ENCODE measurements at regions not wholly inside any gene's neighbourhood (a gene's known extent, or its start where the extent isn't known, plus 50 kb on each side); places are given as distances from the start of the nearest gene placed in this dataset.

DNA sequence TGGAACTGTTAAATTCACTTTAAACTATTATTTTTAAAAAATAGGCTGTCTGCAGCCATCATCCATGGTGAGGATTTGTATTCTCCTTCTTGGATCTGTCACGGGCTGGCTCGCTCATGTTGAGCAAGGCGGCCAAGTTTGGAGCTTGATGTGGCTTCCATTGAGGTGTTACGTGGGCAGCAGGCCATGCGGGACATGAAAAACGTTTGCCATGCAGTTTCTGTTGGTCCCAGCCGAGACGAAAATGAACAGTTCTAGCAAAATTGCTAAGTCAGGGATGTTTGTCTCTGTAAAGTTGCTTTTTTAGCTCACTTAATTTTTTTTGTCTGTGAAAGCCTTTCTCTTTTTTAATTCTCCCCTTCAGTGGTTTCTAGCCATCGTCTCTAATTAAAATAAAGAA lies 70.2 kb upstream of the MGAT5 start:
- no peak overlapping the region for H2BK15ac ChIP-seq (ENCODE audit: low read depth, low read length)
- DNase-seq, result no peak
- BruUV-seq (replicated peaks), result no TSS peak
- CTCF ChIA-PET, result no interaction called here
- H3K9ac ChIP-seq (ENCODE audit: low read depth, low read length), result no peak overlapping the region
- H2AK9ac ChIP-seq (replicated peaks; ENCODE audit: low read depth, low read length, poor library complexity), result no peak overlapping the region
- H2AK5ac ChIP-seq (ENCODE audit: low read depth, low read length), result no peak overlapping the region
- no peak overlapping the region for H3K4me2 ChIP-seq (ENCODE audit: low read depth, low read length)
- no peaks in the 10 kb centered on the region for H3K9me3 ChIP-seq (ENCODE audit: control insufficient read depth, insufficient read depth, low read length)
- peaks cover 82% of the 10 kb centered on the region for H4K20me1 ChIP-seq (ENCODE audit: insufficient read depth, low read length)
- H3K18ac ChIP-seq (ENCODE audit: low read depth, low read length), result no peak overlapping the region
- no peak overlapping the region for H2AFZ ChIP-seq (replicated peaks; ENCODE audit: low read length, poor library complexity)
- no peak overlapping the region for H3K56ac ChIP-seq (ENCODE audit: extremely low read depth, insufficient read depth, low read length)
- POLR2A ChIA-PET (ENCODE audit: unreplicated experiment), result no interaction called here
- no peak overlapping the region for H3K23ac ChIP-seq (ENCODE audit: low read depth, low read length)
- H2BK120ac ChIP-seq (ENCODE audit: low read depth, low read length), result no peak overlapping the region
- H4K8ac ChIP-seq (ENCODE audit: low read depth in 2 of 2, low read length in 2 of 2), result no peak overlapping the region
- no peak overlapping the region for H3K4me3 ChIP-seq (ENCODE audit: insufficient read depth, low read depth, low read length)
- intact Hi-C loops (cut with micrococcal nuclease) (no loop called here), dilution Hi-C loops (cut with HindIII; ENCODE audit: low sequenced_read_pairs, unreplicated experiment) (no loop called here), in situ Hi-C loops (cut with MboI; ENCODE audit: low sequenced_read_pairs) (no loop called here)
- H3K79me1 ChIP-seq (ENCODE audit: low read depth in 1 of 2, low read length in 2 of 2), result peaks cover 68 to 90% of the 10 kb centered on the region in 2 experiments
- H2BK5ac ChIP-seq (ENCODE audit: low read depth, low read length, poor library complexity, severe bottlenecking), result no peak overlapping the region
- peaks cover 4% of the 10 kb centered on the region; the same call in 1 of the 2 replicates for H3K36me3 ChIP-seq (ENCODE audit: control insufficient read depth, insufficient read depth, low read length)
- WGBS, 2 experiments (ENCODE audit: extremely low coverage in 2 of 2, insufficient read length in 1 of 2), result 100% methylated on average over 1 of the region's 9 CpGs; no CpG with 5 or more reads in 1 of the 2 experiments
- peaks cover 19% of the 10 kb centered on the region for H3K9me1 ChIP-seq (ENCODE audit: insufficient read depth, low read length)
- no peaks in the 10 kb centered on the region; the same call in none of the 2 replicates for H3K4me1 ChIP-seq (ENCODE audit: control insufficient read depth, insufficient read depth, low read length)
- TF ChIP-seq RCOR1 (IDR thresholded peaks at IDR 0.05; ENCODE audit: insufficient replicate concordance, low read length), result no peak
- TF ChIP-seq, protein P1, sequence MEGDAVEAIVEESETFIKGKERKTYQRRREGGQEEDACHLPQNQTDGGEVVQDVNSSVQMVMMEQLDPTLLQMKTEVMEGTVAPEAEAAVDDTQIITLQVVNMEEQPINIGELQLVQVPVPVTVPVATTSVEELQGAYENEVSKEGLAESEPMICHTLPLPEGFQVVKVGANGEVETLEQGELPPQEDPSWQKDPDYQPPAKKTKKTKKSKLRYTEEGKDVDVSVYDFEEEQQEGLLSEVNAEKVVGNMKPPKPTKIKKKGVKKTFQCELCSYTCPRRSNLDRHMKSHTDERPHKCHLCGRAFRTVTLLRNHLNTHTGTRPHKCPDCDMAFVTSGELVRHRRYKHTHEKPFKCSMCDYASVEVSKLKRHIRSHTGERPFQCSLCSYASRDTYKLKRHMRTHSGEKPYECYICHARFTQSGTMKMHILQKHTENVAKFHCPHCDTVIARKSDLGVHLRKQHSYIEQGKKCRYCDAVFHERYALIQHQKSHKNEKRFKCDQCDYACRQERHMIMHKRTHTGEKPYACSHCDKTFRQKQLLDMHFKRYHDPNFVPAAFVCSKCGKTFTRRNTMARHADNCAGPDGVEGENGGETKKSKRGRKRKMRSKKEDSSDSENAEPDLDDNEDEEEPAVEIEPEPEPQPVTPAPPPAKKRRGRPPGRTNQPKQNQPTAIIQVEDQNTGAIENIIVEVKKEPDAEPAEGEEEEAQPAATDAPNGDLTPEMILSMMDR (conservative IDR thresholded peaks at IDR 0.05; ENCODE audit: low read depth, low read length), result no peak
- TF ChIP-seq CHD1 (IDR thresholded peaks at IDR 0.05; ENCODE audit: low read depth, low read length), result no peak
- TF ChIP-seq MXI1 (IDR thresholded peaks at IDR 0.05; ENCODE audit: borderline replicate concordance, low read depth, low read length), result no peak
- no peak for TF ChIP-seq RAD21 (IDR thresholded peaks at IDR 0.05; ENCODE audit: low read length)
- TF ChIP-seq SMC3 (IDR thresholded peaks at IDR 0.05; ENCODE audit: low read depth, low read length), result no peak
- no peak for TF ChIP-seq NFE2L2 (IDR thresholded peaks at IDR 0.05; ENCODE audit: low read depth, low read length)
- no peak overlapping the region for H2BK20ac ChIP-seq (ENCODE audit: low read depth, low read length)
- H4K5ac ChIP-seq (ENCODE audit: low read depth, low read length), result no peak overlapping the region
- H3K4ac ChIP-seq (ENCODE audit: low read depth, low read length), result no peak overlapping the region
- H3K27ac ChIP-seq (ENCODE audit: insufficient read depth, low read length), result no peak overlapping the region
- H3K14ac ChIP-seq (replicated peaks; ENCODE audit: low read depth, low read length), result no peak overlapping the region
- H4K91ac ChIP-seq (ENCODE audit: insufficient read depth, low read depth, low read length), result no peak overlapping the region
- H3K27me3 ChIP-seq (ENCODE audit: control insufficient read depth, insufficient read depth, low read length), result no peaks in the 10 kb centered on the region
- no peak for ATAC-seq (ENCODE audit: low read depth)
